H1 (cell line): ENCODE measurements at regions not wholly inside any gene's neighbourhood (a gene's known extent, or its start where the extent isn't known, plus 50 kb on each side); places are given as distances from the start of the nearest gene placed in this dataset.
"Not testable (repeated sequence)": the region's sequence is repeated elsewhere in the genome, so short reads cannot be mapped to it uniquely, and the experiment has no call there.

Experiments
- CTCF ChIA-PET: fragments of 300-600 bp; sonication (Branson Sonifier 250); formaldehyde crosslinking; loops from one replicate; lab custom pipeline; 2021; ENCODE audit not compliant: partially characterized antibody; lab: Charles Lee
- POLR2A ChIA-PET: fragments of 300-600 bp; sonication (Branson Sonifier 250); formaldehyde crosslinking; loops from one replicate; lab custom pipeline; 2021; ENCODE audit warnings: inconsistent platforms; ENCODE audit not compliant: partially characterized antibody; lab: Charles Lee
- DNase-seq, 2 experiments: peaks; one replicate each; pipeline versions ENCODE4 v3.0.0 to v3.0.0-alpha.2; 2010 to 2022; ENCODE audit warnings: low spot score in 2 of 2, low read depth in 1 of 2, mixed read lengths in 1 of 2
- FAIRE-seq: peaks from 2 replicates; lab custom pipeline; 2011; peaks lifted over from hg19 to GRCh38; lab: Jason Lieb, UNC
- H2AFZ ChIP-seq: 2 replicates; pipeline ENCODE4 v1.8.1; 2012; ENCODE audit warnings: low read length, inconsistent platforms
- H2AK5ac ChIP-seq: 2 replicates; pipeline ENCODE4 v1.6.1; 2013; ENCODE audit warnings: low read depth, low read length
- H2BK120ac ChIP-seq: replicated peaks from 2 replicates; pipeline ENCODE3; 2013; ENCODE audit warnings: low read depth, low read length, inconsistent platforms
- H2BK12ac ChIP-seq: 2 replicates; pipeline ENCODE4 v1.6.1; 2013; ENCODE audit warnings: low read depth, low read length
- H2BK15ac ChIP-seq: 2 replicates; pipeline ENCODE4 v1.6.1; 2013; ENCODE audit warnings: low read length
- H2BK20ac ChIP-seq: 2 replicates; pipeline ENCODE4 v1.6.1; 2013; ENCODE audit warnings: low read length
- H2BK5ac ChIP-seq: 2 replicates; pipeline ENCODE4 v1.6.1; 2013; ENCODE audit warnings: low read depth, low read length
- H3K14ac ChIP-seq: 2 replicates; pipeline ENCODE4 v1.6.1; 2013; ENCODE audit warnings: inconsistent platforms; ENCODE audit not compliant: insufficient read length
- H3K18ac ChIP-seq: 2 replicates; pipeline ENCODE4 v1.6.1; 2013; ENCODE audit warnings: low read length; ENCODE audit errors: extremely low read depth
- H3K23ac ChIP-seq: 2 replicates; pipeline ENCODE4 v1.6.1; 2013; ENCODE audit warnings: inconsistent platforms; ENCODE audit not compliant: insufficient read length
- H3K23me2 ChIP-seq: 2 replicates; pipeline ENCODE4 v1.6.1; 2013; ENCODE audit warnings: low read depth, low read length
- H3K27ac ChIP-seq: 2 replicates; pipeline ENCODE4 v1.6.1; 2011; ENCODE audit warnings: low read depth, low read length, inconsistent platforms
- H3K27me3 ChIP-seq, 4 experiments: replicated peaks in 1 of 4; 1 replicate in 1 of 4; 2 replicates in 3 of 4; pipeline versions ENCODE4 v1.6.1 to v1.8.1; 2011 to 2013; ENCODE audit warnings: low read length in 3 of 4, mild to moderate bottlenecking in 3 of 4, inconsistent platforms in 2 of 4, mixed read lengths in 2 of 4, moderate library complexity in 1 of 4; ENCODE audit not compliant: control insufficient read depth in 3 of 4, insufficient read depth in 3 of 4; ENCODE audit errors: extremely low read depth in 1 of 4
- H3K36me3 ChIP-seq, 4 experiments: 2 replicates each; pipeline versions ENCODE4 v1.6.1 to v1.8.1; 2011 to 2013; ENCODE audit warnings: mild to moderate bottlenecking in 4 of 4, low read length in 3 of 4, moderate library complexity in 2 of 4, control low read depth in 1 of 4, inconsistent platforms in 1 of 4; ENCODE audit not compliant: insufficient read depth in 4 of 4, control insufficient read depth in 2 of 4
- H3K4ac ChIP-seq: replicated peaks from 2 replicates; pipeline ENCODE3; 2013; ENCODE audit warnings: low read length, low read depth, mixed read lengths, inconsistent platforms; ENCODE audit not compliant: insufficient read length
- H3K4me1 ChIP-seq, 4 experiments: replicated peaks in 1 of 4; 1 replicate in 1 of 4; 2 replicates in 3 of 4; pipeline versions ENCODE4 v1.6.1 to v1.8.1; 2011 to 2013; ENCODE audit warnings: low read length in 3 of 4, inconsistent platforms in 2 of 4, mixed read lengths in 1 of 4; ENCODE audit not compliant: insufficient read depth in 4 of 4, control insufficient read depth in 3 of 4
- H3K4me2 ChIP-seq, 2 experiments: 2 replicates each; pipeline versions ENCODE4 v1.6.1 to v1.8.1; 2011 to 2013; ENCODE audit warnings: low read depth in 2 of 2, low read length in 2 of 2, control low read depth in 1 of 2, inconsistent platforms in 1 of 2, mild to moderate bottlenecking in 1 of 2; ENCODE audit not compliant: insufficient read depth in 1 of 2
- H3K4me3 ChIP-seq, 4 experiments: fragments of 200-600, 300-600 bp in 1 of 4; sonication (generic), shearing (Covaris generic), sonication (Bioruptor Twin) in 1 of 4; 2 replicates each; pipeline versions ENCODE4 v1.5.1 to v1.8.1; 2011 to 2016; ENCODE audit warnings: low read length in 4 of 4, low read depth in 3 of 4, control low read depth in 2 of 4, inconsistent platforms in 2 of 4, mild to moderate bottlenecking in 2 of 4, mixed read lengths in 1 of 4, moderate library complexity in 1 of 4; ENCODE audit not compliant: insufficient read depth in 2 of 4; ENCODE audit errors: extremely low read depth in 1 of 4
- H3K56ac ChIP-seq: replicated peaks from 2 replicates; pipeline ENCODE3; 2013; ENCODE audit warnings: low read depth, mild to moderate bottlenecking, mixed read lengths, low read length, inconsistent platforms; ENCODE audit not compliant: insufficient read length
- H3K79me1 ChIP-seq: 2 replicates; pipeline ENCODE4 v1.6.1; 2013; ENCODE audit warnings: low read depth, low read length, control low read depth
- H3K79me2 ChIP-seq, 2 experiments: 2 replicates each; pipeline versions ENCODE4 v1.6.1 to v1.8.1; 2012 to 2013; ENCODE audit warnings: low read length in 2 of 2, mild to moderate bottlenecking in 2 of 2, inconsistent platforms in 1 of 2; ENCODE audit not compliant: insufficient read depth in 2 of 2, control insufficient read depth in 1 of 2
- H3K9ac ChIP-seq, 4 experiments: replicated peaks in 1 of 4; 1 replicate in 1 of 4; 2 replicates in 3 of 4; pipeline versions ENCODE4 v1.6.1 to v1.8.1; 2011 to 2013; ENCODE audit warnings: low read depth in 3 of 4, low read length in 3 of 4, control low read depth in 2 of 4, mild to moderate bottlenecking in 2 of 4, moderate library complexity in 2 of 4, inconsistent platforms in 1 of 4; ENCODE audit errors: extremely low read depth in 1 of 4
- H3K9me3 ChIP-seq, 2 experiments: 2 replicates each; pipeline versions ENCODE4 v1.6.1 to v1.8.1; 2012 to 2013; ENCODE audit warnings: mild to moderate bottlenecking in 2 of 2, moderate library complexity in 2 of 2, control low read depth in 1 of 2, inconsistent platforms in 1 of 2, low read depth in 1 of 2, low read length in 1 of 2, mixed read lengths in 1 of 2; ENCODE audit not compliant: insufficient read depth in 2 of 2
- H4K20me1 ChIP-seq, 2 experiments: replicated peaks in 1 of 2; 2 replicates each; pipeline versions ENCODE3 to v1.8.1; 2011 to 2013; ENCODE audit warnings: inconsistent platforms in 2 of 2, low read length in 2 of 2, mild to moderate bottlenecking in 1 of 2; ENCODE audit not compliant: insufficient read depth in 2 of 2, control insufficient read depth in 1 of 2
- H4K5ac ChIP-seq: 2 replicates; pipeline ENCODE4 v1.6.1; 2013; ENCODE audit warnings: low read length, low read depth, mixed read lengths, inconsistent platforms; ENCODE audit not compliant: insufficient read length
- H4K8ac ChIP-seq: 2 replicates; pipeline ENCODE4 v1.8.0; 2013; ENCODE audit warnings: mild to moderate bottlenecking, moderate library complexity, low read length, inconsistent platforms; ENCODE audit not compliant: insufficient read depth; ENCODE audit errors: extremely low read depth
- H4K91ac ChIP-seq: replicated peaks from 2 replicates; pipeline ENCODE3; 2013; ENCODE audit warnings: low read length, mixed read lengths, inconsistent platforms; ENCODE audit not compliant: insufficient read length
- WGBS, 2 experiments: shearing (Covaris generic) in 1 of 2; methylation state at CpG; one replicate each; pipeline versions ENCODE4 v1.1.6 to v1.1.7; 2013 to 2015; ENCODE audit warnings: low lambda C conversion rate in 2 of 2, mixed read lengths in 2 of 2, inconsistent platforms in 1 of 2, low coverage in 1 of 2, missing lambda C conversion rate in 1 of 2; ENCODE audit not compliant: insufficient replicate concordance in 2 of 2, insufficient coverage in 1 of 2, insufficient read length in 1 of 2; ENCODE audit errors: extremely low coverage in 1 of 2, missing lambda C conversion rate in 1 of 2; 5-methylcytosine and 5-hydroxymethylcytosine counted together

DNA sequence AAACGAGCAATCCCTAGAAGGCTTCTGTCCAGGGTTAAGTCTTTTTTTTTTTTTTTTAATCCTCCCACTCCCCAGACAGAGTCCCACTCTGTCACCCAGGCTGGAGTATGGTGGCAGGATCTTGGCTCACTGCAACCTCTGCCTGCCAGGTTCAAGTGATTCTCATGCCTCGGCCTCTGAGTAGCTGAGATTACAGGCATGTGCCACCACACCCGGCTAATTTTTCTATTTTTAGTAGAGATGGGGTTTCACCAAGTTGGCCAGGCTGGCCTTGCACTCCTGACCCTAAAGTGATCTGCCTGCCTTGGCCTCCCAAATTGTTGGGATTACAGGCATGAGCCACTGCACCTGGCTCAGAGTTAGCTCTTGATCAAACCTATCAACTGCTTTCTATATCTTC, 67.1 kb upstream of the PTPRG start:
- H3K4me1 ChIP-seq, H3K23ac ChIP-seq, H2BK5ac ChIP-seq, H2BK120ac ChIP-seq, H3K4me3 ChIP-seq, H3K4ac ChIP-seq, H3K9ac ChIP-seq, DNase-seq, H3K79me1 ChIP-seq, FAIRE-seq, H4K5ac ChIP-seq, H3K56ac ChIP-seq, H2BK20ac ChIP-seq, H3K18ac ChIP-seq, H3K36me3 ChIP-seq, H4K20me1 ChIP-seq, H2BK15ac ChIP-seq, H3K27ac ChIP-seq, H3K23me2 ChIP-seq, H3K14ac ChIP-seq, H2BK12ac ChIP-seq, H4K91ac ChIP-seq, H3K27me3 ChIP-seq, H2AFZ ChIP-seq, H3K4me2 ChIP-seq, H2AK5ac ChIP-seq, H4K8ac ChIP-seq, H3K79me2 ChIP-seq, POLR2A ChIA-PET, H3K9me3 ChIP-seq: not testable (repeated sequence)
- WGBS, 2 experiments, result 84% methylated on average over 3 of the region's 3 CpGs; no CpG with 5 or more reads in 1 of the 2 experiments
- CTCF ChIA-PET, result interaction anchor here (0.8 kb wide), 1 partner anchor 10 kb away, joined by 3 read pairs; no protein-coding TSS in a partner anchor
